GM13976 (cell line): ENCODE measurements at regions not wholly inside any gene's neighbourhood (a gene's known extent, or its start where the extent isn't known, plus 50 kb on each side); places are given as distances from the start of the nearest gene placed in this dataset.

ENCODE experiments used
- DNase-seq: peaks from one replicate; pipeline ENCODE4 v3.0.0; 2012; ENCODE audit warnings: low spot score
- CTCF ChIP-seq: IDR thresholded peaks from 2 replicates; pipeline ENCODE4 v1.5.1; 2012; ENCODE audit warnings: borderline replicate concordance, mild to moderate bottlenecking; ENCODE audit not compliant: insufficient read depth; ENCODE audit errors: extremely low read depth, missing control alignments, control extremely low read depth
- in situ Hi-C: fragments of 300-500 bp; cut with MboI; formaldehyde crosslinking; loops from one replicate; pipeline ENCODE4 v1.12.0; 2022; ENCODE audit warnings: low sequenced_read_pairs, mixed read lengths, inconsistent platforms; ENCODE audit not compliant: unreplicated experiment

- in situ Hi-C loops = no loop called here
- no peak for TF ChIP-seq CTCF
- no peak for DNase-seq
Observed at GRCh38 chr10:50968386-50969091, 83.1 kb upstream of the A1CF start.

- in situ Hi-C loops = no loop called here
- TF ChIP-seq CTCF = no peak
- DNase-seq = no peak
Observed at GRCh38 chr10:50972591-50972990, 87.2 kb upstream of the A1CF start.

GRCh38 chr10:50981385-50981784, 92.9 kb upstream of the PRKG1 start:
- DNase-seq = no peak
- TF ChIP-seq CTCF = no peak
- in situ Hi-C loops = no loop called here

- no peak for DNase-seq
- TF ChIP-seq CTCF = no peak
- in situ Hi-C loops = no loop called here
Observed at GRCh38 chr10:50981904-50982303, 92.4 kb upstream of the PRKG1 start.

GRCh38 chr10:50982989-50983388, 91.3 kb upstream of the PRKG1 start:
- no peak for DNase-seq
- in situ Hi-C loops = no loop called here
- TF ChIP-seq CTCF = no peak

GRCh38 chr10:50987934-50988333, 86.4 kb upstream of the PRKG1 start:
- no peak for TF ChIP-seq CTCF
- DNase-seq = no peak
- in situ Hi-C loops = no loop called here
